ENCODE measurements at regions not wholly inside any gene's neighbourhood (a gene's known extent, or its start where the extent isn't known, plus 50 kb on each side); places are given as distances from the start of the nearest gene placed in this dataset.

GRCh38 chr13:84129966-84130365 lies 247.7 kb upstream of the SLITRK1 start:
- TF ChIP-seq EZH2phosphoT487 (IDR thresholded peaks at IDR 0.05; ENCODE audit: borderline replicate concordance, low read length) (no peak), CTCF (IDR thresholded peaks at IDR 0.05; ENCODE audit: low read depth, low read length, poor library complexity, severe bottlenecking) (no peak)
- Histone ChIP-seq H3K9me3 (ENCODE audit: control insufficient read depth, insufficient read depth, low read length) (no peaks in the 10 kb centered on the region; the same call in 1 of the 2 replicates), H4K20me1 (ENCODE audit: control insufficient read depth, insufficient read depth, low read depth, low read length) (no peaks in the 10 kb centered on the region), H3K9me2 (replicated peaks; ENCODE audit: control insufficient read depth, low read length) (no peaks in the 10 kb centered on the region), H3K36me3 (ENCODE audit: control insufficient read depth, low read length) (no peaks in the 10 kb centered on the region), H3K4me1 (ENCODE audit: control insufficient read depth, low read length) (no peaks in the 10 kb centered on the region), H3K79me2 (ENCODE audit: control insufficient read depth, low read length) (no peaks in the 10 kb centered on the region), H3K27me3 (ENCODE audit: control insufficient read depth, low read length) (no peaks in the 10 kb centered on the region), H3K27ac (ENCODE audit: low read depth, low read length) (no peak overlapping the region), H3F3A (ENCODE audit: control insufficient read depth, insufficient read depth) (no peaks in the 10 kb centered on the region), H3K4me3 (ENCODE audit: low read length) (no peak overlapping the region), H3K4me2 (ENCODE audit: low read length) (no peak overlapping the region)

GRCh38 chr13:84127597-84128128 lies 245.4 kb upstream of the SLITRK1 start:
- Histone ChIP-seq H3F3A (ENCODE audit: control insufficient read depth, insufficient read depth) (no peaks in the 10 kb centered on the region), H3K4me1 (ENCODE audit: control insufficient read depth, low read length) (no peaks in the 10 kb centered on the region), H4K20me1 (ENCODE audit: control insufficient read depth, insufficient read depth, low read depth, low read length) (no peaks in the 10 kb centered on the region), H3K9me2 (replicated peaks; ENCODE audit: control insufficient read depth, low read length) (no peaks in the 10 kb centered on the region), H3K4me3 (ENCODE audit: low read length) (no peak overlapping the region), H3K4me2 (ENCODE audit: low read length) (no peak overlapping the region), H3K79me2 (ENCODE audit: control insufficient read depth, low read length) (no peaks in the 10 kb centered on the region), H3K9me3 (ENCODE audit: control insufficient read depth, insufficient read depth, low read length) (no peaks in the 10 kb centered on the region; the same call in 1 of the 2 replicates), H3K36me3 (ENCODE audit: control insufficient read depth, low read length) (no peaks in the 10 kb centered on the region), H3K27ac (ENCODE audit: low read depth, low read length) (no peak overlapping the region), H3K27me3 (ENCODE audit: control insufficient read depth, low read length) (no peaks in the 10 kb centered on the region)
- TF ChIP-seq EZH2phosphoT487 (IDR thresholded peaks at IDR 0.05; ENCODE audit: borderline replicate concordance, low read length) (no peak), CTCF (IDR thresholded peaks at IDR 0.05; ENCODE audit: low read depth, low read length, poor library complexity, severe bottlenecking) (no peak)

- no peaks in the 10 kb centered on the region for H3K4me1 ChIP-seq (ENCODE audit: control insufficient read depth, low read length)
- H3F3A ChIP-seq (ENCODE audit: control insufficient read depth, insufficient read depth), result no peaks in the 10 kb centered on the region
- H3K9me2 ChIP-seq (replicated peaks; ENCODE audit: control insufficient read depth, low read length), result no peaks in the 10 kb centered on the region
- no peaks in the 10 kb centered on the region for H3K36me3 ChIP-seq (ENCODE audit: control insufficient read depth, low read length)
- no peak overlapping the region for H3K4me2 ChIP-seq (ENCODE audit: low read length)
- no peak overlapping the region for H3K27ac ChIP-seq (ENCODE audit: low read depth, low read length)
- no peaks in the 10 kb centered on the region for H3K79me2 ChIP-seq (ENCODE audit: control insufficient read depth, low read length)
- no peaks in the 10 kb centered on the region for H4K20me1 ChIP-seq (ENCODE audit: control insufficient read depth, insufficient read depth, low read depth, low read length)
- H3K4me3 ChIP-seq (ENCODE audit: low read length), result no peak overlapping the region
- TF ChIP-seq EZH2phosphoT487 (IDR thresholded peaks at IDR 0.05; ENCODE audit: borderline replicate concordance, low read length), result no peak
- TF ChIP-seq CTCF (IDR thresholded peaks at IDR 0.05; ENCODE audit: low read depth, low read length, poor library complexity, severe bottlenecking), result no peak
- no peaks in the 10 kb centered on the region; the same call in 1 of the 2 replicates for H3K9me3 ChIP-seq (ENCODE audit: control insufficient read depth, insufficient read depth, low read length)
- H3K27me3 ChIP-seq (ENCODE audit: control insufficient read depth, low read length), result no peaks in the 10 kb centered on the region
Observed at GRCh38 chr13:84126671-84127171, 244.4 kb upstream of the SLITRK1 start.

Data from DOHH2 (cell line).